HAP-1 (cell line): ENCODE measurements at regions not wholly inside any gene's neighbourhood (a gene's known extent, or its start where the extent isn't known, plus 50 kb on each side); places are given as distances from the start of the nearest gene placed in this dataset.

Experiments used
- DNase-seq, 2 experiments: peaks; one replicate each; pipeline ENCODE4 v3.0.0-alpha.2; 2016 to 2020; ENCODE audit warnings: low spot score in 2 of 2
- H3K27me3 ChIP-seq: fragments of 250-450 bp; sonication (Bioruptor Pico); 2 replicates; pipeline ENCODE4 v1.5.1; 2020; ENCODE audit warnings: low read depth, mild to moderate bottlenecking, moderate library complexity
- H3K36me3 ChIP-seq: fragments of 250-450 bp; sonication (Bioruptor Pico); replicated peaks from 2 replicates; pipeline ENCODE4 v1.5.1; 2020; ENCODE audit warnings: mild to moderate bottlenecking
- H3K4me1 ChIP-seq: fragments of 250-450 bp; sonication (Bioruptor Pico); 2 replicates; pipeline ENCODE4 v1.5.1; 2020; ENCODE audit warnings: mild to moderate bottlenecking
- H3K4me3 ChIP-seq: fragments of 250-450 bp; sonication (Bioruptor Pico); 2 replicates; pipeline ENCODE4 v1.5.1; 2020; ENCODE audit warnings: mild to moderate bottlenecking, moderate library complexity
- H3K9me3 ChIP-seq: fragments of 250-450 bp; sonication (Bioruptor Pico); 2 replicates; pipeline ENCODE4 v1.5.1; 2020; ENCODE audit warnings: mild to moderate bottlenecking, moderate library complexity
- in situ Hi-C: fragments of 300-500 bp; cut with MboI; formaldehyde crosslinking; loops from 3 replicates; pipeline ENCODE4 v1.14.3; 2020; ENCODE audit warnings: low sequenced_read_pairs, inconsistent platforms, mixed read lengths

GRCh38 chr2:181114021-181114420 is 133.6 kb downstream of the UBE2E3 start:
- no peak for DNase-seq
- in situ Hi-C loops, result loop anchor here (25.0 kb wide), 1 partner anchor 348 kb away; the partner anchor contains the start of gene ITGA4
- H3K27me3 ChIP-seq, result no peaks in the 10 kb centered on the region

GRCh38 chr2:181116261-181116660 is 135.9 kb downstream of the UBE2E3 start:
- in situ Hi-C loops, result loop anchor here (25.0 kb wide), 1 partner anchor 346 kb away; the partner anchor contains the start of gene ITGA4
- Histone ChIP-seq H3K27me3 (no peaks in the 10 kb centered on the region), H3K9me3 (no peaks in the 10 kb centered on the region), H3K4me1 (0 out of 2 replicates have a peak, but pooled peaks cover 2% of the 10 kb centered on the region), H3K36me3 (no peaks in the 10 kb centered on the region), H3K4me3 (no peak overlapping the region)
- DNase-seq, result no peak

More at GRCh38 chr2:181114021-181114420, 133.6 kb downstream of the UBE2E3 start:
- no peak overlapping the region for H3K4me3 ChIP-seq
- no peaks in the 10 kb centered on the region for H3K36me3 ChIP-seq
- H3K4me1 ChIP-seq, result no peaks in the 10 kb centered on the region
- H3K9me3 ChIP-seq, result no peaks in the 10 kb centered on the region

GRCh38 chr2:181117206-181117925 is 137.0 kb downstream of the UBE2E3 start:
- 0 out of 2 replicates have a peak, but pooled peaks cover 2% of the 10 kb centered on the region for H3K4me1 ChIP-seq
- no peak for DNase-seq
- in situ Hi-C loops, result loop anchor here (25.0 kb wide), 1 partner anchor 345 kb away; the partner anchor contains the start of gene ITGA4
- H3K4me3 ChIP-seq, result no peak overlapping the region
- H3K27me3 ChIP-seq, result no peaks in the 10 kb centered on the region
- H3K9me3 ChIP-seq, result no peaks in the 10 kb centered on the region
- H3K36me3 ChIP-seq, result no peaks in the 10 kb centered on the region

GRCh38 chr2:181120625-181121024 is 140.2 kb downstream of the UBE2E3 start:
- DNase-seq, result no peak
- no peak overlapping the region for H3K4me3 ChIP-seq
- no peaks in the 10 kb centered on the region for H3K27me3 ChIP-seq
- H3K9me3 ChIP-seq, result no peaks in the 10 kb centered on the region
- 0 out of 2 replicates have a peak, but pooled peaks cover 2% of the 10 kb centered on the region for H3K4me1 ChIP-seq
- in situ Hi-C loops, result loop anchor here (25.0 kb wide), 1 partner anchor 342 kb away; the partner anchor contains the start of gene ITGA4
- no peaks in the 10 kb centered on the region for H3K36me3 ChIP-seq

GRCh38 chr2:181121996-181122395 is 141.6 kb downstream of the UBE2E3 start:
- in situ Hi-C loops, result loop anchor here (25.0 kb wide), 1 partner anchor 340 kb away; the partner anchor contains the start of gene ITGA4
- Histone ChIP-seq H3K27me3 (no peaks in the 10 kb centered on the region), H3K36me3 (no peaks in the 10 kb centered on the region), H3K4me1 (0 out of 2 replicates have a peak, but pooled peaks cover 2% of the 10 kb centered on the region), H3K9me3 (no peaks in the 10 kb centered on the region), H3K4me3 (no peak overlapping the region)
- DNase-seq, result no peak

- Histone ChIP-seq H3K9me3 (no peaks in the 10 kb centered on the region), H3K4me1 (0 out of 2 replicates have a peak, but pooled peaks cover 2% of the 10 kb centered on the region), H3K27me3 (no peaks in the 10 kb centered on the region), H3K36me3 (no peaks in the 10 kb centered on the region), H3K4me3 (no peak overlapping the region)
- in situ Hi-C loops, result loop anchor here (25.0 kb wide), 1 partner anchor 340 kb away; the partner anchor contains the start of gene ITGA4
- no peak for DNase-seq
These were observed 142.2 kb downstream of the UBE2E3 start for GRCh38 chr2:181122601-181123000.

GRCh38 chr2:181123798-181124231 is 143.4 kb downstream of the UBE2E3 start:
- in situ Hi-C loops, result loop anchor here (25.0 kb wide), 1 partner anchor 338 kb away; the partner anchor contains the start of gene ITGA4
- Histone ChIP-seq H3K36me3 (no peaks in the 10 kb centered on the region), H3K4me1 (0 out of 2 replicates have a peak, but pooled peaks cover 2% of the 10 kb centered on the region), H3K4me3 (no peak overlapping the region), H3K9me3 (no peaks in the 10 kb centered on the region), H3K27me3 (no peaks in the 10 kb centered on the region)
- DNase-seq, result no peak

- in situ Hi-C loops, result loop anchor here (25.0 kb wide), 1 partner anchor 338 kb away; the partner anchor contains the start of gene ITGA4
- H3K9me3 ChIP-seq, result no peaks in the 10 kb centered on the region
- no peak overlapping the region for H3K4me3 ChIP-seq
- H3K36me3 ChIP-seq, result no peaks in the 10 kb centered on the region
- H3K27me3 ChIP-seq, result no peaks in the 10 kb centered on the region
- no peak for DNase-seq
- H3K4me1 ChIP-seq, result 0 out of 2 replicates have a peak, but pooled peaks cover 2% of the 10 kb centered on the region
These were observed 144.1 kb downstream of the UBE2E3 start for GRCh38 chr2:181124497-181124896.

GRCh38 chr2:181125359-181125758 is 145.0 kb downstream of the UBE2E3 start:
- Histone ChIP-seq H3K4me3 (no peak overlapping the region), H3K4me1 (0 out of 2 replicates have a peak, but pooled peaks cover 2% of the 10 kb centered on the region), H3K9me3 (no peaks in the 10 kb centered on the region), H3K36me3 (no peaks in the 10 kb centered on the region), H3K27me3 (no peaks in the 10 kb centered on the region)
- in situ Hi-C loops, result no loop called here
- DNase-seq, result no peak

- in situ Hi-C loops, result no loop called here
- no peak overlapping the region for H3K4me3 ChIP-seq
These were observed 146.0 kb downstream of the UBE2E3 start for GRCh38 chr2:181126311-181126868.

GRCh38 chr2:181128199-181128598 is 147.8 kb downstream of the UBE2E3 start:
- H3K9me3 ChIP-seq, result no peaks in the 10 kb centered on the region
- H3K27me3 ChIP-seq, result no peaks in the 10 kb centered on the region
- no peaks in the 10 kb centered on the region for H3K4me1 ChIP-seq
- H3K36me3 ChIP-seq, result no peaks in the 10 kb centered on the region
- DNase-seq, result no peak
- in situ Hi-C loops, result no loop called here
- no peak overlapping the region for H3K4me3 ChIP-seq

More at GRCh38 chr2:181126311-181126868, 146.0 kb downstream of the UBE2E3 start:
- no peak for DNase-seq
- no peaks in the 10 kb centered on the region for H3K27me3 ChIP-seq
- no peaks in the 10 kb centered on the region for H3K9me3 ChIP-seq
- no peaks in the 10 kb centered on the region for H3K36me3 ChIP-seq
- H3K4me1 ChIP-seq, result no peaks in the 10 kb centered on the region

GRCh38 chr2:181129364-181130056 is 149.1 kb downstream of the UBE2E3 start:
- Histone ChIP-seq H3K4me3 (no peak overlapping the region), H3K9me3 (no peaks in the 10 kb centered on the region), H3K4me1 (no peaks in the 10 kb centered on the region), H3K36me3 (no peaks in the 10 kb centered on the region), H3K27me3 (no peaks in the 10 kb centered on the region)
- DNase-seq, result no peak
- in situ Hi-C loops, result no loop called here

- H3K4me3 ChIP-seq, result no peak overlapping the region
- H3K27me3 ChIP-seq, result no peaks in the 10 kb centered on the region
- H3K36me3 ChIP-seq, result no peaks in the 10 kb centered on the region
- H3K4me1 ChIP-seq, result no peaks in the 10 kb centered on the region
- H3K9me3 ChIP-seq, result no peaks in the 10 kb centered on the region
- DNase-seq, result no peak
- in situ Hi-C loops, result no loop called here
These were observed 150.3 kb downstream of the UBE2E3 start for GRCh38 chr2:181130686-181131085.
